NCI-H128 (cell line): ENCODE measurements at regions not wholly inside any gene's neighbourhood (a gene's known extent, or its start where the extent isn't known, plus 50 kb on each side); places are given as distances from the start of the nearest gene placed in this dataset.

Source experiments
- DNase-seq: peaks from one replicate; lab custom pipeline; 2025; ENCODE audit not compliant: unreplicated experiment; lab: John Stamatoyannopoulos, UW

DNA sequence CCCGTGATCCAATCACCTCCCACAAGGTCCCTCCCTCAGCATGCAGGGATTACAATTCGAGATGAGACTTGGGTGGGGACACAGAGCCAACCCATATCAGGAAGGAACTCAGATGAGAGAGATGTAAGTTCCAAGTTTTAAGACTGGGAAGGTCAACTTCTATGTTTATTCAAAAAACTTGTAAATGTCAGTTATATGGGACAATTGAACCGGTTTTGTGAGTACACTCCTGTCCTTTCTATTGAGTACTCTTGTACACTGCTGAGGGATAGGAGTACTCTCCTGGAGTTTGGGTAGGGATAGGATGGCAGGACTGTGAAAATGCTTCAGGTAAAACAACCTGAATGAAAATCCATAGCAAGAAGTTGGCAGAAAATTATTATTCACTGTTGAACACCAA is 239.1 kb downstream of the ZNF674 start:
- no peak for DNase-seq

DNA sequence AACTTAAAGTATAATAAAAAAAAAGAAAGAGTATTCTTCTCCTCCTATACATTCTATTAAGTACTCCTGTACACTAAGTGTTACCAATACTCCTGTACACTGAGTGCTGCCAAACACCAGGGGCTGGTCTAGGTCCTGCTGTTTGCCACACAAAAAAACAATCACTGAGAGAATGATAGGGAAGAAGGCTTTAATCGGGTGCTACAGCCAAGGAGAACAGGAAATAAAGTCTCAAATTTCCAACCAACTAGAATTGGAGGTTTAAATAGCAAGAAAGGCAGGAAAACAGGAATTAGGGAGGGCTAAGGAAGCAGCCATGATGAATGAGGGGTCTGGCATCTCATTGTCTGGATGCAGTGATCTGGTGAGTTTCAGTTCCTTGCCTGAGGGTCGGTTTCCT is 239.8 kb downstream of the ZNF674 start:
- no peak for DNase-seq

GRCh38 chrX:46301903-46302302 is 243.3 kb downstream of the ZNF674 start:
- DNase-seq: no peak

DNA sequence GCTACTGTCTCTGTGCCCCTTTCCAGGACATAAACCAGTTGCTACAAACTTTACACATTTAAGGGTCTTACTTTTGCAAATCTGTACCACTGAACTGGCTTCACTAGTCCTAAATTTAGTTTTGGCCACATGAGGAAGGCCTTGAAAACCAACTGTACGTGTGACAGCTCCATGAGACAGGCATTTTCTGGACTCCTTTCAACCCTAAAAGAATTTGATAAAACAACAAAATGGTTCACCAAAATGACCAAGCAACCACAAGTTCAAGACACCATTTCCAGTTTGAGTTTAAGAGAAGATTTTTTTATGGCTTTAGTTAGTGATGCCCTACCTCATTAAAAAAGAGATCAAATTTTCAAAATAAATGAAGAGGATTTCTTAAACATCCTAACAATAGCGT is 246.4 kb downstream of the ZNF674 start:
- no peak for DNase-seq

DNA sequence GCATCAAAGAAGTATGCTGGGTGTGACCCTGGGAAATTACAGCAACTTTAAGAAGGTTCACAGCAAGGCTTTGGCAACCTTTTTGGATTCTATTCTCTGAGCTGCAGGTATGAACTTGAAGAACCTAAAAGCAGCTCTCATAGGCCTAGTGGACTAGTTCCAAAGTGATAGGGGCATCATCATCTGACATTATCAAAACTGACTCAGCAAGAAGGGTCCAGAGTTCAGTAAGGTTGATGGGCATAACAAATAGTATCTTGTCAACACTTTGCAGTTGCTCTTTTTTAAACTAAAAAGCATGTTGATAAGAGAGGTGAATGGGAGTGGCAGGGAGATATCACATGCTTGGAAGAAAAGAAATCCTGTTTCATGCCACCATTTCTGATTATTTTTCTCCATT is 249.3 kb downstream of the ZNF674 start:
- no peak for DNase-seq

DNA sequence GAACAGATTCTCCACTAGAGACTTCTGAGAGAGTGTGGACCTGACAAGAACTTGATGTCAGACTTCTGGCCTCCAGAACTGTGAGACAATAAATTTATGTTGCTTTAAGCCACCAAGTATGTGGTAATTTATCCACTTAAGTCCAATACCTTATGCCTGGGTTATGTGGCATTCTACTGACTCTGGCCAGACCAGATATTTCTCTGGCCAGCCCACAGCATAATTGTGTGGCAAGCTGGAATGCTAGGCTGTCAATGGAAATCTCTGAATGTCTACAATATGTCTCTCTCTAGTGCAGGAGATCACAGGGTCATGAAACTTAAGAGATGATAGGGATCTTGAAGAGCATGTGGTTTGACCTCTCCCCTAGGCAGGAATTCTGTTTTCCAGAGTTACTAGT is 251.0 kb downstream of the ZNF674 start:
- no peak for DNase-seq

- no peak for DNase-seq
Observed at GRCh38 chrX:46279925-46280313, 265.3 kb downstream of the ZNF674 start.

GRCh38 chrX:46279214-46279924 is 265.9 kb downstream of the ZNF674 start:
- DNase-seq: no peak

GRCh38 chrX:46278572-46278971 is 266.6 kb downstream of the ZNF674 start:
- no peak for DNase-seq

DNA sequence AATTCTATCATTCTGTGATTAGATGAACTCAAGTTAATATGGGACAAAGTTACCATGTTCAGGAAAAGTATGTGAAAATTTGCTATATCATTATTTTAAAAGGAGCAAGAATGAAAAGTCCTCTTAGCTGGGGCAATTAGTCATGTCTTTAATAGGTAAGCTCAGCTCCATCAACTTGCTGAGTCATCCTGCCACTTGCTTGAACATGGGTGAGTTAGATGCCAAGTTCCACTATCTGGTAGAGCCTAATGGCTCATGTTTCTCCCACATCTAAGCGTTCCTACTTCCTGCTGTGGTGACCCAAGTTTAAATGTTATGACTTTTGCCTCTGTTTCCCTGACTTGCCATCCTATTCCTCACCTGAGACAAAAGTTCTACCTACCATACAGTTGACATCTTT is 276.8 kb downstream of the ZNF674 start:
- no peak for DNase-seq

- DNase-seq: no peak
Observed at GRCh38 chrX:46263494-46263893, 281.7 kb downstream of the ZNF674 start.

GRCh38 chrX:46262304-46262703 is 282.9 kb downstream of the ZNF674 start:
- DNase-seq: no peak

GRCh38 chrX:46260499-46260898 is 284.7 kb downstream of the ZNF674 start:
- no peak for DNase-seq

DNA sequence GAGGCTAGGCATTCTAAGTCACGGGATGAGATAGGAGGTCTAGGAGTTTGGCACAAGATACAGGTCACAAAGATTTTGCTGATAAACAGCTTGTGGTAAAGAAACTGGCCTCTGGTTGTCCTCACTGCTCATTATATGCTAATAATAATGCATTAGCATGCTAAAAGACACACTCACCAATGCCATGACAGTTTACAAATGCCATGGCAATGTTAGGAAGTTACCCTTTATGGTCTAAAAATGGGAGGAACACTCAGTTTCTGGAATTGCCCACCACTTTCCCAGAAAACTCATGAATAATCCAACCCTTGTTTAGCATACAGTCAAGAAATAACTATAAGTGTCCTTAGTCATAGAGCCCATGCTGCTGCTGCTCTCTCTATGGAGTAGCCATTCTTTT is 286.9 kb downstream of the ZNF674 start:
- DNase-seq: no peak

GRCh38 chrX:46257451-46257879 is 287.8 kb downstream of the ZNF674 start:
- no peak for DNase-seq

- DNase-seq: no peak
Observed at GRCh38 chrX:46256875-46257274, 288.3 kb downstream of the ZNF674 start.

GRCh38 chrX:46255046-46255445 is 290.2 kb downstream of the ZNF674 start:
- DNase-seq: no peak

- no peak for DNase-seq
Observed at GRCh38 chrX:46254641-46255040, 290.6 kb downstream of the ZNF674 start.

DNA sequence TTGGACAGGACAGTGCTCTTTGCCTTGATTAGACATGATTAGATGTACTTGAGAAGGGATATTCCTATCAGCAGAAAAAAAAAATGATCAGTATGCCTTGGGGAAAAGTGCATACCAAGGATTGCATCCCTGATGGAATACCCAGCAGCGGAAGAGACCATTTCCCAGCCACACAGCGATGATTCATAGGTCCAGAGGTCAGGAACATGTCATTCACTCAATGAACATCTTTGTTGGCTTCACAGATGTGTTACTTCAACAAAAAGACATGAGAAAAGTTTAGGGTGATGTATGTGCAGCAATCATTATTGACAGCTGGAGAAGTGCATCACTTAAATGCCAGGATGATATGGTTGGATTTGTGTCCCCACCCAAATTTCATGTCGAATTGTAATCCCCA is 293.5 kb downstream of the ZNF674 start:
- DNase-seq: no peak

DNA sequence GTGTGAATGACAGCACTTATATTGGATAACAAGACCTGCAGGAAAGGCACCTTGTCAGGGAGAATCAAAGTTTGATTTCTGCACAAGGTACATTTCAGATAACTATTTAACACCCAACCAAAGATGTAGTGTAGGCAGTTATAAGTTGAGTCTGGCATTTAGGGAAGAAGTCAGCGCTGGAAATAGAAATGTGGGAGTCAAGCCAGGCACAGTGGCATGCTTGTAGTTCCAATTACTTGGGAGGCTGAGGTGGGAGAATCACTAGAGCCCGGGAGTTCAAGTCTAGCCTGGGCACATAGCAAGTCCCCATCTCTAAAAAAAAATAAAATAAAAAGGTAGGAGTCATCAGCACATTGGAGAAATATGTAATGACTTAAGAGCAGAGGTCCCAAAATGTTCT is 295.1 kb downstream of the ZNF674 start:
- no peak for DNase-seq

- DNase-seq: no peak
Observed at GRCh38 chrX:46247456-46247855, 297.8 kb downstream of the ZNF674 start.

GRCh38 chrX:46244451-46244850 is 300.8 kb downstream of the ZNF674 start:
- DNase-seq: no peak

DNA sequence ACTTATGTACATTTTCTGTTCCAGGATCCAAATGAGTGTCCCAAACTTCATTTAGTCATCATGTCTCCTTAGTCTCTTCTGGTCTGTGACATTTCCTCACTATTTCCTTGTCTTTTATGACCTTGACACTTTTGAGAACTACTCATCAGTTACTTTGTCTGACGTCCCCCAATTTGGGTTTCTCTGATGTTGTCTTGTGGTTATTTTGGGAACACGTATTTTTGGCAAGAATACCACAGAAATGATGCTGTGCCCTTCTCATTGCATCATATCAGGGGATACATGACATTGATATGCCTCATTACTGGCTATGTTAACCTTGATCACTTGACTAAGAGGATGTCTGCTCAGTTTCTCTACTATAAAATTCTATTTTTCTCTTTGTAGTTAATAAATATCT is 308.8 kb downstream of the ZNF674 start:
- no peak for DNase-seq
